GM12874 (cell line): ENCODE measurements at regions not wholly inside any gene's neighbourhood (a gene's known extent, or its start where the extent isn't known, plus 50 kb on each side); places are given as distances from the start of the nearest gene placed in this dataset.

Experiments
- CTCF ChIP-seq: IDR thresholded peaks from 2 replicates; pipeline ENCODE4 v1.5.1; 2011; ENCODE audit warnings: low read depth, mild to moderate bottlenecking, control low read depth, low read length, moderate library complexity; ENCODE audit not compliant: insufficient read depth

- no peak for TF ChIP-seq CTCF
These were observed 346.5 kb upstream of the PROX1 start for GRCh38 chr1:213641312-213641711.

- no peak for TF ChIP-seq CTCF
These were observed 344.4 kb upstream of the PROX1 start for GRCh38 chr1:213643360-213643759.

GRCh38 chr1:213647864-213648650 lies 339.7 kb upstream of the PROX1 start:
- no peak for TF ChIP-seq CTCF

GRCh38 chr1:213649373-213649772 lies 338.4 kb upstream of the PROX1 start:
- TF ChIP-seq CTCF, result no peak

GRCh38 chr1:213650603-213651002 lies 337.2 kb upstream of the PROX1 start:
- TF ChIP-seq CTCF, result no peak

- no peak for TF ChIP-seq CTCF
These were observed 336.7 kb upstream of the PROX1 start for GRCh38 chr1:213651077-213651476.

- no peak for TF ChIP-seq CTCF
These were observed 335.7 kb upstream of the PROX1 start for GRCh38 chr1:213652109-213652508.
